NCI-H82 (cell line): ENCODE measurements at regions not wholly inside any gene's neighbourhood (a gene's known extent, or its start where the extent isn't known, plus 50 kb on each side); places are given as distances from the start of the nearest gene placed in this dataset.
A peak's percentile ranks its signal among the peaks of the same experiment; 100 is the strongest.

Experiments used
- DNase-seq: peaks from one replicate; lab custom pipeline; 2025; lab: John Stamatoyannopoulos, UW

DNA sequence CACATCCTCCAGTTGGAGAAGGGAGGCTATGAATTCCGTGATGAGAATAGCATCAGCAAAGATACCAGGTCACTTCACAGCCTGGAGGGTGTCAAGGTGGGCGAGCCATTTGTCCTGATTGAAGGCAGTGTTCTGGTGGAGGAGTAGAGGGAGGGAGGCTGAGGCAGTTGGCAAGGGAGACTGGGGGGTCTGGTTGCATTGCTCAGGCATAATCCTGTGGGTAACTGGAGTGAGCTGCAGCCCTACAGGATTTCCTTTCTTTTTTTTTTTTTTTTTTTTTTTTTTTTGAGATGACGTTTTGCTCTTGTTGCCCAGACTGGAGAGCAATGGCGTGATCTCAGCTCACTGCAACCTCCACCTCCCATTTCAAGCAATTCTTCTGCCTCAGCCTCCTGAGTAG, 223.9 kb upstream of the KLF4 start:
- DNase-seq = no peak

DNA sequence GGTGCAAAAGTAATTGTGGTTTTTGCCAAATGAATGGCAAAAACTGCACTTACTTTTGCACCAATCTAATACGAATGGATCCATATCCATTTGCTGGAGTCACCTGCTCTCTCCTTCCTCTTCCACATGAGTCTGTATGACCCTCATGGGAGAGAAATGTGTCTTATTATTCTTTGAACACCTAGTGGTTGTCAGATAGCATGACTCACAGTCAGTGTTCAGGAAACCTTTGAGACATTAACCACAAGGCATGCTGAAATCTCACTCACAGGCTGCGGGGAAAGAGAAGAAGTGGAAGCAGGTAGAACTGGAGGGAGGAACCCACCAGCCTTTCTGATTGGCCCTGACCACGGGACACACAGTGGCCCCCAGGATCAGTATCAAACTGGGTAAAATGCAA, 222.8 kb upstream of the KLF4 start:
- no peak for DNase-seq

DNA sequence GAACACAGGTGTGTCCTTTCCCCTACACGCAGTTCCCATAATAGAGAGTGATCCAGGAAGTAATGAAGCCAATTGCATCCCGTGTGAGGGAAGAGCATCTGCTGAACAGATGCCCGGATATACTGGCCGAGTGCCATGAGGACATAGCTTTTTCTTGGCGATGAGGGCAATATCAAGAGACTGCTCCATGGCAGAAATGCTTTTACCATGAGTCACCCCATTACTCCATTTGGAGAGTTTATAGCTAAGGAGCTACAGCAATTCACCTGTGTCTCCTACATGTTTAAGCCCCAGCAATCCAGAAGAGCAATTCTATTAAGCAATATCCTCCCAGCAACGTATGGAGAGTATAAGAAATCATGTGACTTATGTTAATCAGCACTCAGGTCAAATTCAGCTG, 222.0 kb upstream of the KLF4 start:
- DNase-seq = no peak

DNA sequence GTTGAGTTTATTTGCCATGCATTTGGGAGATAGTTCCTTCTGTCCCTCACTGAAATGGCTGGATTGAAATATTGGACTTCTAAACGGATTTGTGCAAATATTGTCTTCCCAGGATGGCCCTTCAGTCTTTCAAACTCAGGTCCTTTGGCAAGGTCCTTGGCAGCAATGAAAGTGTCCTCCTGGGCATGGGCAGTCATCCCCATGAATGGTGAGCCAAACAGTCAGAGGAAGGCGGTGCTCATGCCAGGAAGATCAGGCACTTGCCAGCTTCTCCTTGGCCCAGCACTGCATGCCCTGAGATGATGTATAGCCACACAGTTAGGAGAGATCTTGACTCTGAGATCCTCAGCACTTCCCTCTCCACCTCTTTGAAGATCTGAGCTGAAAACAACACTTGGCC, 221.4 kb upstream of the KLF4 start:
- DNase-seq = no peak

DNA sequence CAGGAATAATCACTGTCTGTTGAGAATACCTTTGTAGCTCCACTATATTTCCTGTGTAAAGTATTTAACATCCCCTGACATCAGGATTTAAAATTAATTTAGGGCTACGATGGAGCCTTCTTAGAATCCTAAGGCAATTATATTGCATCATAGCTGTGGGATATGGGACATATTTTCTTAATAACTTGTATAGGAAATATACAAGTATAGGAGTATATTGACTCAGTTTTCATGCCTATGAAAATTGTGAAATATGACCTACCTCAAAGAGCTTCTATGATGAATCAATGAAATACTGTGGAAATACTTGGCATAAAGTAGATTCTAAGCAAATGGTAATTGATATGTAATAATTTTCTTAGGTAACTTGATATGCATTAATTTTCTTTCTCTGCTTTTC, 221.0 kb upstream of the KLF4 start:
- DNase-seq = no peak

DNA sequence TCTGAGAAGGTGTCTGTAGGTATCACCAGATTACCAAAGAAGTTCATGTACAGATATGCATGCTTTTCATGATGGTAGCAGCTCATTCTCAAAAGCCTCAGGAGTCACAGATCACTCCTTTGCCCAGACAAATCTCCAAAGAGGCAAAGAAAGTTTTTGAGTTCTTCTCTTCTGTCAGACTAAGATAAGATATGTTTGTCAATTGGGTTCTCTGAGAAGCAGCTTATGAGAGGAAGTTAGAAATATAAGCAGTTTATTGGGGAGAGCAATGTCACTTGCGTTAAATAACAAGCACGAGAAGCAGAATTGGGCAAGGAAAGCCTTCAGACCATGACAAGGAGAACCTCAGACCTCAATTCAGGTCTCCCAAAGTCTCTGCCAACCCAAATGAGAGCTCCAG, 219.2 kb upstream of the KLF4 start:
- DNase-seq = no peak

DNA sequence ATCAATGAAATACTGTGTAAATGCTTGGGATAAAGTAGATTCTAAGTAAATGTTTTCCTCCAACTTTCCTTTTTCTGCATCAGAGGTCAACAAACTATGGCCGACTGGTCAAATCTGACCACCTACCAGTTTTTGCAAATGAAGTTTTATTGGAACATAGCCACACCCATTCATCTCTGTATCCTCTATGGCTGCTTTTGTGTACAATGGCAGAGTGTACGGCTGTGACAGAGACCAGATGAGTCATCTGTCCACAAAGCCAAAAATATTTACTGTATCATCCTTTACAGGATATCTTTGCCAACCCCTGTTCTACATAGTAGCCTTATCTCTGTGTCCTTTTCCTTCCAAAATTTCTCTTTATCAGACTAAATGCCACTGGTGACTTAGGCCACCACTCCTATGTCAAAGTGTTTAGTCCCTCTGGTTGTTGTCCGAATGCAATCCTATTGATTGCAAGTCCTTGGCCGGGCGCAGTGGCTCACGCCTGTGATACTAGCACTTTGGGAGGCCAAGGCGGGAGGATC, 218.4 kb upstream of the KLF4 start:
- no peak for DNase-seq

DNA sequence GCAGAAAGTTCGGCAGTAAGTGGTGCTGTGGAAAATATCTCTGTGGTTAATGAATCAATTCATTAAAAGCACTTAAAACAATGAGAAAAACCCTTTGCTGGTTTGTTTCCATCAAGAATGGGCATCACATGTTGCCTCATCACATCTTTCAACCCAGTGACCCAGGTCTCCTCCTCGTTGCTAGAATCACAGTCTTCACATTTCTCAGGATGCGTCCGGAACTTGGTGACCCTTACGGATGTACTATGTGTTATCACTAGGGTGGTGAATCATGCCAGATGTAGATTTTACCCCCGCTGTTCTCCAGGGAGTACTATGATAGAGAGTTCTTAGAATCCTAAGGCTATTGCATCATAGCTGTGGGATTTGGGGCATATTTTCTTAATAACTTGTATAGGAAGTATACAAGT, 217.9 kb upstream of the KLF4 start:
- DNase-seq = no peak

DNA sequence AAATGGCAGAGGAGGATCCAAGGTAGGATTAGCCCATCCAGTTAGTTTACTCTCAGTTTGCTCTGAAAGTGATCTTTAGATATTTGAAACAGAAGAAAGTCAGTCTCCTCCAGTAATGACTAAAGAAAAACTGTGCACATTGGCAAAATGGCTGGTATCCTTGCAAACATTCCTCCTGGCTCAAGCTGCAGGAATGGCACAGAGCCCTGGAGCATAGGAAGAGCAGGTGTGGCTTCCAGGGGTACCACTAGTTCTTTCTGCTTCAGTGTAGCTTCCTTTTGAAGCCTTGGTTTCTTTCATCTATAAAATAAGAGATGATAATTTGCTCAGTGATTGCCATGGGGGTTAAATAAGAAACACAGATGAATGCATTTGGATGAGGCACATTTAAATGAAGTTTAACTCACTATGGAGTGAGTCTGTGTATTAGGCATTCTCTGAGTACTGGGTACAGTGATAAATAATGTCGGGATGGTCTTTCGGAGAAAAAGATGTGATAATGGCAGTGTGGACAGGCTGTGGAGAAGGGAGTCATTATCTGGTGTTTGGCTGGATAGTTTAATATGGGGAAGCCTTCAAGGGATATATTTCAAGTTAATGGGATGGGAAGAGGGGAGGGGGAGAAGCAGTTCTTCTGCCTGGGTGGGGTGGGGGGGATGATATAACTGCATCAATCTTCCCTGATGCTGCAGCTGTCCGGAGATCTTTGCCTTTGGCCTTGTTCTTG, 217.3 kb upstream of the KLF4 start:
- no peak for DNase-seq

DNA sequence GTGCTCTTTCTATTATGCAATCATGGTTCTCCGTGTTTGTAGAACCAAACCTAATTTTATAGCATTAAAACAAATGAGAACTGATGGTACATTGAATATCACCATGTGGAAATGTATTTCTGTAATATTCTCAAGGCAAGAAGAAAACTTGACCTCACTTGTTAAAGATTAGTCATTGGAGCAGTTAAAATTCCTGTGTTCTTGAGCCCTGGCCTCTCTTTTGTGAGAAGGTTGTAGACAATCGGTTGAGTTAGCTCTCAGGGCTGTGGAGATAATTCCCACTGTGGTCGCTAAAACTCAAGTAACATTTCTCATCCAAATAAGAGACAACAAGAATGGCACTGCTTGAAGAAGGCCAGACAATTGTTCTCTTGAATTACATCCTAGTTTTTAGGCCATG, 216.0 kb upstream of the KLF4 start:
- no peak for DNase-seq

DNA sequence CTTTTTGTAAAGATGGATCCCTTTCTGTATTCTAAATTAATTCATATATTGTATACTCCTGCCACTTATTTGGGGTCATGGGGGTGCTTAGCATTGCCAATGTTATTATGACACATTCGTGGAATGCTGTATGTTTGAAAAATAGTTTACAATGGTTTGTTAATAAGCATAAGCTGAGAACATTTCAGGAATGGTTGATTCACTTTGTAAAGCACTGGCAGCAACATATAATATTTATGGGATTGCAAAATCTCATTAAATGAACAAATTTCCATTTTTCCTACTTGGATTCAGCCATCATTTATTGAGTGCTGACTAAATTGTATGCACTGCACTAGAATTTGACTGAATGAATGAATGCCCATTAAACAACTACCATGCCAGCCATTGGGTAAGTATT, 215.2 kb upstream of the KLF4 start:
- DNase-seq = no peak

DNA sequence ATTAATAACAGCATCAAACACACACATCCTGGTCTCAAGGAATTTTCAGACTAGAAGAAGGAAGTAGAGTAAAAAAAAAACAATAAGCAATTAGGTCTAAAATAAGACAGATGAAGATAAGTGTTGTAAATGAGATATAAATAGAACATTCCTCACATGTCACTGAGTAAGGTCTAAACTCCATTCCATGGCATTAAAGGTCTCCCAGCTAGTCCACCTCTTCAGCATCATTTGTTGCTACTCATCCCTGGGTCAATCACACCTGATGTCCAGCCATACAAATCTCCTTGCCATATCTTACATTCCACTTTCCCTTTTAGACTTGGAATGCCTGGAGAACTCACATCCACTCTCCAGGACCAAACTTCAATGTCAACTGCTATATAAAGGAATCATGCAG, 214.1 kb upstream of the KLF4 start:
- no peak for DNase-seq

DNA sequence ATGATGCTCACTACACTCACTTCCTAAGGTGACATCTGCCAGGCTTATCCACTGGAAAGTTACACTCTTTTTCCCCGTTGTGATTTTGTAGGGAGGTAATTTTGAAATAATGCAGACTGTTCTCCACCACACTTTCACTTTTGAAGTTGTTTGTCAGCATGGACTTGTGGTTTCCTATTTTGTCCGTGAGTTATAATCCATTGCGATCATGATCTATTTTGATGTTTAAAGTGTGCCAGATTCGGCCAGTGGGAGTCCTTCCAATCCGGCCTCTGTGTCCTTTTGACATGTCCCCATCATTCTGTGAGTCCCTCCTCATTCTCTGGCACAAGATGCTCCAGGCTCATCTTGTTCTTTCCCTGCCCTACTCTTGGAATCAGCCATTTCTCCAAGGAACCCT, 211.3 kb upstream of the KLF4 start:
- no peak for DNase-seq

DNA sequence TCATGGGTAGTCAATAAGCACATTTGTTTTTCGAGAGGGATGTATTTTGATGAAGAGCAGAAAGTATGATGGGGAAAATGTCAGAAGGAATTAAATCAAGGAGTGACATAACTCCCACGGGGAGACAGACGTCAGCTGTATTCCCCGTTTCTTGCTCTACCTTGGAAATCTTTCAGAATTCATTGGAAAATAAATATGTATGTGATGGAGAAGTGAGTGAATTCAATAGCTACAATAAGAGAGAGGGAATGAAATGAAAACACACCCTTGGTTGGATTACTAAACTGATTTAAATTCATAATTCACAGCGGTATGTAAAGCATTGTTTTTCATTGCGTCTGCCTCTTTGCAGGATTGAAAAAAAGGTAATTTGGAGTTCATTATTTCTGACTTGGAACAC, 209.7 kb upstream of the KLF4 start:
- no peak for DNase-seq

DNA sequence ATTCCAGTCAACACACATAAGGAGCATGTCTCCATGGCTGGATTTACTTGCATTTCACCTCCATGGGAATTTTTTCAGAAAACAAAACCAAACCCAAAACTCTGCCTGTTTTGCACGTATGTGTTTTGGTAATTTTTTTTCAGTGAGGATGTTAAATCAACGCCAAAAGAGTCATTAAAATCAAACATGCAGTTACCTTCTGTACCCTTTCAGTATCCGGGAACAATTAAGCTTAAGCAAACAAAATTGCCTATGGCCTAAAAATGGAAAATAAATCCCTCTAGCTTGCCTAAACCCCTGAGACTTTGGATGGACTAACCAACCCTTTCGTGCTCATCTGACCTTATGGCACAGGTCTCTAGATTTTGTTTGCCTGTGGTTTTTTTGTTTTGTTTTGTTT, 209.2 kb upstream of the KLF4 start:
- DNase-seq = peak; percentile 25

DNA sequence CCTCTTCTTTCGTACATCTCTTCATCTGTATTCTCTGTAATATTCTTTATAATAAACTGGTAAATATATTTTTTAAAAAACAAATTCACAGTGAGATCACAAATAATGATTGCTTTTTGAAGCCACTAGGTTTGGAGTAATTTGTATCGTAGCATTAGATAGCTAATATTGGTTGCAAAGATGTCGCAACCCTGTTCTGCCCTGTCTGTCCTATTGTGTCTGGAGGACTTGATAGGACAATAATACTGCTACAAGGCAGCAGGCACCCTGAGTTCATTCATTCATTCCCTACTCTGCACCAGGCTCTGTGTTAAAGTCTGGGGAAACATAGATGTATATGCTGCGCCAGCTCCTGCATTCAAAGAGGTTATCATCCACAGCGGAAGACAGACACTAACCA, 206.7 kb upstream of the KLF4 start:
- DNase-seq = no peak

DNA sequence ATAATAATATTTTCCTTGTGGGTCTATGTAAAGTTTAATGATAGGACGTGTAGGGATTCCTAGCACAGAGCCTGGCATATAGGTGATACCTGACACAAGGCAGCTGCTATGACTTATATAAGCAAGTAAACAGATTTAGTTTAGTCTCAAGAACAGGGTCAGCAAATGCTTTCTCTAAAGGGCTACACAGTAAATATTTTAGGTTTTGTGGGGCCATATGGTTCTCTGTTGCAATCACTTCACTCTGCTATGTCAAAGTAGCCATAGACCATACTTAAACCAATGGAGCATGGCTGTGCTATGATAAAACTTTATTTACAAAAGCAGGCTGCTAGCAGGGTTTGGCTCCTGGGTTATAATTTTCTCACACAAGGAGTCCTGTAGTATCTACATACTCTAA, 204.8 kb upstream of the KLF4 start:
- no peak for DNase-seq

DNA sequence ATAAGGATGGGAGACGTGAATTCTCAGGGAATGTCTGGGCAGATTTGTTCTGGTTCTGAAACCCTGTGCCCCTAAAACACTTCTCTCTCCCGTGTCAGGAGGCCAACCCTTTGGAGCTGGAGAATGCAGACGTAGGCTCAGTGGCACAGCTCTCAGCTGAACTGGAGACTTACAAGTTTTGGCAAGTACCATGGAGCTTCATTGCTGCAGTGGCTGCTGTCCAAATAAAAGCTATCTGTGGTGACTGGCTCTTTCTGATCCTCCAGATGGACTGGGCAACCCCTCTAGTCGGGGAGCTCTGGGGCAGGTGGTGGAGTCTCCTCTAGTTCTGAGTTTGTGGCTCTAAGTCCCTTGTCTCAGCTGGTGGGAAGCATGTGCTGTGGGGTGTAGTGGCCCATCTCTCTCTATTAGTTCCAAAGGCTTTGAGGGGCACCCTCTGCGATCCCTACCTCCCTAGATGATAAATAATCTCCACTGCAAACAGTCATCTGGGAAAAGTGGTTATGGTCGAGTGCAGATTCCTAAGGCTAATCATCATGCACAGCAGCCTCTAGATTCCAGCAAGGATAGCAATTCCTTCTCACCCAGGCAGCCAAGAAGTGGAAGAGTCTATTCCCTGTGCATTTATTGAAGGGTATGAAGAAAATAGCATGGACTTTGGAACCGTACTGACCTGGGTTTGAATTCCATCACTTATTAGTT, 204.2 kb upstream of the KLF4 start:
- no peak for DNase-seq

DNA sequence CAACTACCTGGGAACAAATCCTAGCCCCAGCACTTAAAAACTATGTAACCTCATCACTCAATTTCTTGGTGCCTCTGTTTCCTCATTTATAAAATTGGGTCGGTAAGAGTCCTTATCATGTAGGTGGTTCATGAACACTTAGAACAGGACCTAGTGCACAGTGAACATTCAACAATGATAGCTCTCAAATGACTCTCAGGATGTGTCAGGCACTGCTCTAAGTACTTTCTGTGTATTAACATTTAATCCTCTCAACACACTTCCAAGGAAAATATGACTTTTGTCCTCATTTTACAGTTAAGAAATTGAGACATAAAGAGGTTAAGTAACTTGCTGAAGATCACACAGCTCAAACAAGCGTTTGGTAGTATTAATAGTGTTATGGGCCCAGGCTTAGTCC, 202.1 kb upstream of the KLF4 start:
- no peak for DNase-seq

DNA sequence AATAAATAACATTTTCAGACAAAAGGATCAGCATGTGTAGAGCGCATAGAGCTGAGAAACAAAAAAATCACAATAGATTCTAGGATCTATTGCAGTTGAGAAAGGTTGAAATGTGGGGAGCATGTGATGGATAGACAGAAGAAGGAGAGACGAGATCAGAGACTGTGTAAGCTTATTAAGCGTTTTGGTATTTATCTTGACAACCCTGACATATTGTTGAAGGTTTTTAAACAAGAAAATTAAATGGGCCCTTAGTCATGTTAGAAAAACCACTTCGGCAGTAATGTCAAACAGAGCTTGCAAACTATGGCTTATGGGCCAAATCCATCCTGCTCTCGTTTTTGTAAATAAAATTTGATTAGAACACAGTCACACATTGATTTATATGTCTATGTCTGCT, 200.5 kb upstream of the KLF4 start:
- peak; percentile 35 for DNase-seq

DNA sequence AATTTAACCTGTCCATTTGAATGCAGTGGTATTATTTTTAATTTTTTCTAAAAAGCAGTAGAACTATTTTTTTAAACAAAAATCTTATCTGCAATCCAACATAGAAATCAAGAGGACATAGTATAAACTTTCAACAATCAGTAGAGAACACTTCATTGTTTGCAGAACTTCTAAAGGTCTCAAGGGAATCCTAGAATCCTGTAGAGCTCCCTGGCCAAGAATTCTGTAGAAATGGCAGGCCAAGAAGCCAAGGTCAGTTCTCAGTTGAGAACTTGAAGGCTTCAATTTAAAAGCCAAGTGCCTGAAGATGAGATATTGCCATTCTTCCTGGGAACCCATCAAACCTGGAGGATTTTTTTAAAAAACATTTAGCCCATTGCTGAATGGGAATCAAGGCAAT, 199.2 kb upstream of the KLF4 start:
- DNase-seq = no peak

DNA sequence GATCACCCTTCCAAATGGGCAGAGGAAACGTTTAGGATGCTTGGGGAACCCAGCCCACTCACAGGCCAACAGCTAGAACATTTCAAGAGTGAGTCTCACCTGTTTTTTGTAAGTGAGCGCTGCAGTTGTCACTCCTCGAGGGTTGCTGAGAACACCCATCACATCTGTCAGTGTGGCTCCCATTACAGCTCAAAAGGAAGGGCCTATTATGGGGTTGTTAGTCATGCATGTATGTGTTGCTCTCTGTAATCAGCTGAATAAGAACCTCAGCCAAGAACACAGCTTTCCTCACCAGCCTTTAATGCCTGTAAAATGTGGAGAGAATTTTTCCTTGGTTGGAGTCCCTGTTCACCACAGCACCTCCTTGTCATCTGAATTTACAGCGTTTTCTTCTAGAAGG, 196.3 kb upstream of the KLF4 start:
- DNase-seq = no peak

DNA sequence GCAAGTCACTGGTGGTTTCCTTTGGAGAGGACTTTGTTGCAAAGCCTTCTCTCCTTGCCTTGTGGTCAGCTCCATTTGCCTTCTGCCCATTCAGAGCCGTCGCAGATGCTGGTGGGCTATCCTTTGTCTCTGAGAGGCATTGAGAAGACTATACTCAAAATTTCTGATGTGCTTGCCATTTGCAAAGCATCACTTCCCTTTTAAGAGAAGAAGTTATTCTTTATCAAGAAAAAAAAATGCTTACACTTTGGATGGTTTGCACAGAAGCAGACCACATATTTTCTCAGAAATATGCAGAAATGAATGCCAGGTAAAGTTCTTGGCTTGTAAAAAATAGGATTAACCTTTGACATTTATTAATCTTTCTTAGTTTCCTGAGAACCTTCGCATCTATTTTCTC, 195.8 kb upstream of the KLF4 start:
- no peak for DNase-seq

DNA sequence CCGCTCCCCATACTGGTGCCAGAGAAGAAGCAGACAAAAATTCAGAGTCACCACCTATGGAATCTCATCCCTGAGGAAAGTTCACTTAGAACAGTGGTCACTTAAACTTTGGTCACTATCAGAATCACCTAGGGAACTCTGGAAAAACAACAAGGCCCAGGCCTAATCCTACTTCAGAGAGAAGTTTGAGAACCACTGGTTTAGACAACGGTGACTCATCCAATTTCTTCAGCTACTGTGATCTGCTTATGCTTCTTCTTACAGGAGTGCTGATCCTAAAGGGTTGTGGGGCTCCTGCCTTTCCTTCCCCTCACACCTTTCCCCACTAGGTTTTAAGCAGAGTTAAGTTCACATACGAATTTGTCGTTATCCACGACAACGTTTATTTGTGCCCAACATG, 194.7 kb upstream of the KLF4 start:
- peak; percentile 17 for DNase-seq
